Posterior vena cava (tissue), 2 donors: ENCODE measurements at regions not wholly inside any gene's neighbourhood (a gene's known extent, or its start where the extent isn't known, plus 50 kb on each side); places are given as distances from the start of the nearest gene placed in this dataset.

Experiments used
- DNase-seq: peaks from one replicate; pipeline ENCODE4 v3.0.0-alpha.2; 2020; ENCODE audit warnings: low spot score
- intact Hi-C, 2 donors: fragments of 100-400 bp; cut with DNase I; formaldehyde crosslinking; loops; one replicate each; pipeline versions ENCODE4 v1.14.1 to v1.14.2; 2022 to 2023
- donor health status: DM: yes; HTN: yes; CAD: no.
- donor health status: DM: yes; HTN: yes; CAD: no.

GRCh38 chr4:17152941-17153540, 254.6 kb upstream of the LDB2 start:
- intact Hi-C loops = no loop called here

GRCh38 chr4:17142232-17142711, 243.8 kb upstream of the LDB2 start:
- intact Hi-C loops = no loop called here

More at GRCh38 chr4:17152941-17153540, 254.6 kb upstream of the LDB2 start:
- DNase-seq = no peak

GRCh38 chr4:17138847-17139246, 240.4 kb upstream of the LDB2 start:
- intact Hi-C loops = no loop called here
- DNase-seq = no peak

More at GRCh38 chr4:17142232-17142711, 243.8 kb upstream of the LDB2 start:
- DNase-seq = no peak

GRCh38 chr4:17134565-17134964, 236.1 kb upstream of the LDB2 start:
- no peak for DNase-seq
- intact Hi-C loops = no loop called here

- DNase-seq = no peak
- intact Hi-C loops = no loop called here
Observed at GRCh38 chr4:17134100-17134499, 235.7 kb upstream of the LDB2 start.

GRCh38 chr4:17132226-17132625, 233.8 kb upstream of the LDB2 start:
- intact Hi-C loops = no loop called here
- DNase-seq = no peak

- DNase-seq = no peak
- intact Hi-C loops = no loop called here
Observed at GRCh38 chr4:17128268-17128667, 229.8 kb upstream of the LDB2 start.

- intact Hi-C loops = no loop called here
- no peak for DNase-seq
Observed at GRCh38 chr4:17126321-17126966, 228.0 kb upstream of the LDB2 start.

- no peak for DNase-seq
- intact Hi-C loops = no loop called here
Observed at GRCh38 chr4:17124767-17125166, 226.3 kb upstream of the LDB2 start.

- no peak for DNase-seq
- intact Hi-C loops = no loop called here
Observed at GRCh38 chr4:17120761-17121160, 222.3 kb upstream of the LDB2 start.

GRCh38 chr4:17117746-17118145, 219.3 kb upstream of the LDB2 start:
- no peak for DNase-seq
- intact Hi-C loops = no loop called here

- intact Hi-C loops = no loop called here
- DNase-seq = no peak
Observed at GRCh38 chr4:17115583-17115982, 217.1 kb upstream of the LDB2 start.

GRCh38 chr4:17112292-17112659, 213.8 kb upstream of the LDB2 start:
- intact Hi-C loops = no loop called here
- no peak for DNase-seq

GRCh38 chr4:17109126-17109525, 210.7 kb upstream of the LDB2 start:
- DNase-seq = no peak
- intact Hi-C loops = no loop called here

GRCh38 chr4:17103231-17103630, 204.8 kb upstream of the LDB2 start:
- intact Hi-C loops = no loop called here
- no peak for DNase-seq

- no peak for DNase-seq
- intact Hi-C loops = no loop called here
Observed at GRCh38 chr4:17098996-17099395, 200.6 kb upstream of the LDB2 start.

GRCh38 chr4:17098401-17098800, 200.0 kb upstream of the LDB2 start:
- no peak for DNase-seq

GRCh38 chr4:17097362-17097761, 198.9 kb upstream of the LDB2 start:
- DNase-seq = no peak
- intact Hi-C loops = no loop called here

More at GRCh38 chr4:17098401-17098800, 200.0 kb upstream of the LDB2 start:
- intact Hi-C loops = no loop called here

GRCh38 chr4:17096692-17097091, 198.2 kb upstream of the LDB2 start:
- no peak for DNase-seq
- intact Hi-C loops = no loop called here

- intact Hi-C loops = no loop called here
- no peak for DNase-seq
Observed at GRCh38 chr4:17095771-17096170, 197.3 kb upstream of the LDB2 start.

GRCh38 chr4:17094876-17095210, 196.4 kb upstream of the LDB2 start:
- intact Hi-C loops = no loop called here

More at GRCh38 chr4:17094876-17095210, 196.4 kb upstream of the LDB2 start:
- DNase-seq = no peak
